Hepatocyte (in vitro differentiated cells): ENCODE measurements at regions not wholly inside any gene's neighbourhood (a gene's known extent, or its start where the extent isn't known, plus 50 kb on each side); places are given as distances from the start of the nearest gene placed in this dataset.

Experiments
- DNase-seq: peaks from one replicate; pipeline ENCODE4 v3.0.0-alpha.2; 2016; ENCODE audit warnings: low spot score
- H2AFZ ChIP-seq: fragments of 200-600 bp; sonication (generic); 2 replicates; pipeline ENCODE4 v1.6.0; 2016; ENCODE audit warnings: antibody characterized with exemption, mild to moderate bottlenecking
- H3K27ac ChIP-seq: fragments of 200-600 bp; sonication (generic); 2 replicates; pipeline ENCODE4 v1.5.1; 2016; ENCODE audit warnings: mild to moderate bottlenecking
- H3K27me3 ChIP-seq: fragments of 200-600 bp; sonication (generic); 2 replicates; pipeline ENCODE4 v1.6.1; 2016
- H3K36me3 ChIP-seq: fragments of 200-600 bp; sonication (generic); replicated peaks from 2 replicates; pipeline ENCODE4 v1.5.1; 2016; ENCODE audit warnings: low read depth; ENCODE audit not compliant: insufficient read depth
- H3K4me1 ChIP-seq: fragments of 200-600 bp; sonication (generic); 2 replicates; pipeline ENCODE4 v1.5.1; 2016; ENCODE audit warnings: mild to moderate bottlenecking, moderate library complexity; ENCODE audit not compliant: insufficient read depth
- H3K4me2 ChIP-seq: fragments of 200-600 bp; sonication (generic); 2 replicates; pipeline ENCODE4 v1.6.0; 2016
- H3K4me3 ChIP-seq: fragments of 200-600 bp; sonication (generic); 2 replicates; pipeline ENCODE4 v1.5.1; 2016; ENCODE audit warnings: mild to moderate bottlenecking
- H3K79me2 ChIP-seq: fragments of 200-600 bp; sonication (generic); 2 replicates; pipeline ENCODE4 v1.6.0; 2017; ENCODE audit warnings: mild to moderate bottlenecking
- H3K9me2 ChIP-seq: fragments of 200-600 bp; sonication (generic); replicated peaks from 2 replicates; pipeline ENCODE4 v1.6.0; 2017; ENCODE audit warnings: mild to moderate bottlenecking; ENCODE audit not compliant: insufficient read depth
- H3K9me3 ChIP-seq: fragments of 200-600 bp; sonication (generic); 2 replicates; pipeline ENCODE4 v1.5.1; 2016; ENCODE audit warnings: low read depth, mild to moderate bottlenecking
- H4K20me1 ChIP-seq: fragments of 200-600 bp; sonication (generic); 2 replicates; pipeline ENCODE4 v1.6.0; 2016; ENCODE audit warnings: mild to moderate bottlenecking; ENCODE audit not compliant: insufficient read depth, poor library complexity, severe bottlenecking
- EZH2 ChIP-seq: fragments of 200-600 bp; sonication (generic); IDR thresholded peaks from 2 replicates; pipeline ENCODE4 v1.6.1; 2016; ENCODE audit warnings: antibody characterized with exemption, mild to moderate bottlenecking, borderline replicate concordance
- EZH2phosphoT487 ChIP-seq: fragments of 200-600 bp; sonication (generic); IDR thresholded peaks from one replicate; pipeline ENCODE4 v1.6.1; 2018; ENCODE audit warnings: antibody characterized with exemption, mild to moderate bottlenecking, low read depth, moderate library complexity; ENCODE audit not compliant: unreplicated experiment, severe bottlenecking
- whole genome bisulfite sequencing: methylation state at CpG from one replicate; pipeline ENCODE4 v1.1.6; 2016; ENCODE audit warnings: low lambda C conversion rate; ENCODE audit errors: missing lambda C conversion rate; 5-methylcytosine and 5-hydroxymethylcytosine counted together
- TF ChIP-seq, protein P1 (sequence below): fragments of 200-600 bp; sonication (generic); IDR thresholded peaks from 2 replicates; pipeline ENCODE4 v1.5.1; 2016; ENCODE audit warnings: antibody characterized with exemption, mild to moderate bottlenecking; ENCODE audit not compliant: poor library complexity

DNA sequence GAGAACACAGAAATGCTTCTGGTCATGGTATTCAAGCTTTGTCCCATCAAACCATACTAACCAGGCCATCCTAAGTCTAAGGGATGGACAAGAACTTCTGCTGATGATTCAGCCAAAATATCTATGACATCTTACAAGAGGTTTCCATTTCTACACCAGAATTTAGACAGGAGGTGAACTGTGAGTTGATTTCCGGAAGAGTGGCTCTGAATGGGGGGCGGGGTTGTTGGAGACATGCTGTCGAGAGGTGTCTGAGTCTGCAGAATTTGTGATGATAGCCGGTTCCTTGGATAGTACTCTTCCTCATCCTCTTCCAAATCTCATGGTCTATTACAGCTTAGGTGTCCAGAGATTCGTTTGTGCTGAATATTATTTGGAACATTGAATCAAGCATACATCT, 408.7 kb upstream of the TCF4 start:
- H3K4me2 ChIP-seq = no peak overlapping the region
- no peak for DNase-seq
- peaks cover 25% of the 10 kb centered on the region for H3K4me1 ChIP-seq
- TF ChIP-seq EZH2 (no peak), EZH2phosphoT487 (no peak)
- TF ChIP-seq, protein P1, sequence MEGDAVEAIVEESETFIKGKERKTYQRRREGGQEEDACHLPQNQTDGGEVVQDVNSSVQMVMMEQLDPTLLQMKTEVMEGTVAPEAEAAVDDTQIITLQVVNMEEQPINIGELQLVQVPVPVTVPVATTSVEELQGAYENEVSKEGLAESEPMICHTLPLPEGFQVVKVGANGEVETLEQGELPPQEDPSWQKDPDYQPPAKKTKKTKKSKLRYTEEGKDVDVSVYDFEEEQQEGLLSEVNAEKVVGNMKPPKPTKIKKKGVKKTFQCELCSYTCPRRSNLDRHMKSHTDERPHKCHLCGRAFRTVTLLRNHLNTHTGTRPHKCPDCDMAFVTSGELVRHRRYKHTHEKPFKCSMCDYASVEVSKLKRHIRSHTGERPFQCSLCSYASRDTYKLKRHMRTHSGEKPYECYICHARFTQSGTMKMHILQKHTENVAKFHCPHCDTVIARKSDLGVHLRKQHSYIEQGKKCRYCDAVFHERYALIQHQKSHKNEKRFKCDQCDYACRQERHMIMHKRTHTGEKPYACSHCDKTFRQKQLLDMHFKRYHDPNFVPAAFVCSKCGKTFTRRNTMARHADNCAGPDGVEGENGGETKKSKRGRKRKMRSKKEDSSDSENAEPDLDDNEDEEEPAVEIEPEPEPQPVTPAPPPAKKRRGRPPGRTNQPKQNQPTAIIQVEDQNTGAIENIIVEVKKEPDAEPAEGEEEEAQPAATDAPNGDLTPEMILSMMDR = no peak
- H3K36me3 ChIP-seq = no peaks in the 10 kb centered on the region
- no peaks in the 10 kb centered on the region for H3K9me2 ChIP-seq
- no peaks in the 10 kb centered on the region for H4K20me1 ChIP-seq
- no peaks in the 10 kb centered on the region for H3K9me3 ChIP-seq
- H3K4me3 ChIP-seq = no peak overlapping the region
- H2AFZ ChIP-seq = no peak overlapping the region
- H3K27me3 ChIP-seq = no peaks in the 10 kb centered on the region
- H3K27ac ChIP-seq = no peak overlapping the region
- WGBS = 96% methylated on average over 5 of the region's 5 CpGs
- H3K79me2 ChIP-seq = no peaks in the 10 kb centered on the region

DNA sequence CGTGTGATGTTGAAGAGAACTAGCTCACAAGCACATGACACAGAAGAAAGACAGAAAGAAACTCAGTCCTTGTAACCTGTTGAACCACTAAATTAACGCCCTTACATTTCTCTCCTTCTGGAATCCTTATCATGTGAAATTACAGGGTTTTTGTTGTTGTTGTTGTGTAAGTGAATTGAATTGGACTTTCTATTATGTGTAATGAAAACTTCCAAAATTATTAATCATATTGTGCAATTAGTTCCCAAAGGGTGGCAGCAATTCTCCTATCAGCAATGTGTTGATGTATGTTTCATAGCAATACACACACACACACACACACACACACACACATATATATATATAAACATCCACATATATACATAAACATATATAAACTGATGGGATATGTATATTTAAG, 402.2 kb upstream of the TCF4 start:
- H4K20me1 ChIP-seq = no peaks in the 10 kb centered on the region

DNA sequence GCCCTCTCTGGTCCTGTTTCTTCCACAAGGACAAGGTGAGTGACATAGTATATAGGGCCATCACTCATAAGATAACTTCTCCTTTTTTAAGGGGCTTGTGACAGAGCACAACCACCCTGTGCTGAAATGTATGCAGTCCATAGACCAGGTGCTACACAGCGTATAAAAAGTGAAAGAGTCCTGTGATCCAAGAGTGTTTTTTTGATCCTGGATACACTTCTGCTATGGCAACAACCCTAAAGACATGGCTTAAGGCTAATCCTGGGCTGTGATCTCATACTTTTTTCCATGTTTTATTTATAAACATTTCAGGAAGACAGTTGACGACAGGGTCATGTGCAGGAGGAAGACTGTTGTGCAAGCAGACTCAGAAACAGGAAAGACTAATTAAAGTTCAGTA, 400.5 kb upstream of the TCF4 start:
- Histone ChIP-seq H3K27ac (peak overlapping the region; percentile 32), H3K27me3 (no peaks in the 10 kb centered on the region), H4K20me1 (no peaks in the 10 kb centered on the region), H3K9me3 (no peaks in the 10 kb centered on the region), H2AFZ (no peak overlapping the region), H3K9me2 (no peaks in the 10 kb centered on the region), H3K79me2 (no peaks in the 10 kb centered on the region), H3K36me3 (no peaks in the 10 kb centered on the region), H3K4me2 (no peak overlapping the region), H3K4me3 (no peak overlapping the region), H3K4me1 (no peaks in the 10 kb centered on the region)
- 58% methylated on average over 2 of the region's 2 CpGs for WGBS
- peak; percentile 57 for DNase-seq
- TF ChIP-seq EZH2phosphoT487 (no peak), EZH2 (no peak)
- TF ChIP-seq, protein P1 = no peak

More for the DNA sequence above, 402.2 kb upstream of the TCF4 start:
- TF ChIP-seq, protein P1 = no peak
- no peak for TF ChIP-seq EZH2
- no peak for TF ChIP-seq EZH2phosphoT487
- 96% methylated on average over 2 of the region's 2 CpGs for WGBS
- H3K9me2 ChIP-seq = no peaks in the 10 kb centered on the region
- no peaks in the 10 kb centered on the region for H3K79me2 ChIP-seq
- H3K4me2 ChIP-seq = no peak overlapping the region
- no peak for DNase-seq
- no peaks in the 10 kb centered on the region for H3K4me1 ChIP-seq
- H3K27me3 ChIP-seq = no peaks in the 10 kb centered on the region
- no peak overlapping the region for H2AFZ ChIP-seq
- no peak overlapping the region for H3K27ac ChIP-seq
- no peaks in the 10 kb centered on the region for H3K9me3 ChIP-seq
- no peak overlapping the region for H3K4me3 ChIP-seq
- no peaks in the 10 kb centered on the region for H3K36me3 ChIP-seq

DNA sequence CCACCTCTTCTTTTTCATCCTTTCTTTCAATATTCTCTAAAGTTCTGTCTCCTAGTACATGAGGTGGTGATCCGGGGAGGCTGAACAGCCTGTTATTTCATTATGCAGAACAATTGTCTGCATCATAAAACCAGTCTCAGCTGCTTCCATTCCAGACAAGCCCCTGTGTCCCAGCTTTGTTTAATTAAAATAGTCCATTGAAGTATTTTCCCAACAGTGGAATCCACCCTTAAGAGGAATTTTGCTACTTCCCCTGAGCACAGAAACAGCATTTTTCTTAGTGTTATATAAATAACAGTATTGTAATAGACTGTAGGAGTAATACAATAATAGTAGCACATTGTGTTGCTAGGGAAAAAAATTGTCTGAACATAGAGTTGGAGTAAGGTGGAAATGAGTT, 395.4 kb upstream of the TCF4 start:
- WGBS = 65% methylated on average over 1 of the region's 1 CpG
- Histone ChIP-seq H2AFZ (no peak overlapping the region), H3K79me2 (no peaks in the 10 kb centered on the region)

More for the DNA sequence above, 395.4 kb upstream of the TCF4 start:
- Histone ChIP-seq H4K20me1 (no peaks in the 10 kb centered on the region), H3K4me2 (no peak overlapping the region), H3K4me1 (no peaks in the 10 kb centered on the region), H3K9me3 (no peaks in the 10 kb centered on the region), H3K36me3 (no peaks in the 10 kb centered on the region), H3K9me2 (no peaks in the 10 kb centered on the region), H3K27me3 (no peaks in the 10 kb centered on the region), H3K27ac (no peak overlapping the region), H3K4me3 (no peak overlapping the region)
- TF ChIP-seq EZH2 (no peak), EZH2phosphoT487 (no peak)
- TF ChIP-seq, protein P1 = no peak
- no peak for DNase-seq
